Transverse colon (tissue), 3 donors: ENCODE measurements at regions not wholly inside any gene's neighbourhood (a gene's known extent, or its start where the extent isn't known, plus 50 kb on each side); places are given as distances from the start of the nearest gene placed in this dataset.

Experiments used
- EP300 ChIP-seq: sonication (generic); formaldehyde crosslinking; IDR thresholded peaks from one replicate; pipeline ENCODE4 v1.6.1; 2017; ENCODE audit warnings: antibody characterized with exemption, low read depth
- POLR2A ChIP-seq: fragments of 450-650 bp; IDR thresholded peaks from one replicate; pipeline ENCODE4 v1.6.1; 2016; ENCODE audit warnings: antibody characterized with exemption, mild to moderate bottlenecking, moderate library complexity
- TF ChIP-seq, protein P1 (sequence below), 5 experiments: fragments of 200-600 bp in 3 of 5; fragments of 450-650 bp in 2 of 5; sonication (generic) in 3 of 5; IDR thresholded peaks; 1 replicate in 2 of 5; 2 replicates in 3 of 5; pipeline ENCODE4 v1.5.1; 2016 to 2017; ENCODE audit warnings: antibody characterized with exemption in 5 of 5, inconsistent platforms in 3 of 5, mild to moderate bottlenecking in 2 of 5, moderate library complexity in 1 of 5

DNA sequence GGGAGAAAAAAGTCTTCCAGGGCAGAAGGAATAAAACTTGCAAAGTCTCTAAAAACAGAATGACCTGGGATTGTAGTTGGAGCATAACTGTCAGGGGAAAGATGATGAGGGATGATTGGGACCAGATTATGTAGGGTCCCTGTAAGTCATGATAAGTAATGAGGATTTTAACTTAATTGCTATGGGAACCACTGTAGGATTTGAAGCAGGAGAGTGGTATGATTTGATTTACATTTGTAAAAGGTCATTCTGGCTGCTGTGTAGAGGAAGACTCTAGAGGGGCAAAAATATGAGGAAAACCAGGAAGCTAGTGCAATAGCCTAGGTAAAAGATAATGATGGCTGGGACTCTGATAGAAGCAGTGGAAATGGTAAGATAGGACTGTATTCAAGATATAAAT lies 900.2 kb downstream of the DIAPH3 start:
- TF ChIP-seq, protein P1, sequence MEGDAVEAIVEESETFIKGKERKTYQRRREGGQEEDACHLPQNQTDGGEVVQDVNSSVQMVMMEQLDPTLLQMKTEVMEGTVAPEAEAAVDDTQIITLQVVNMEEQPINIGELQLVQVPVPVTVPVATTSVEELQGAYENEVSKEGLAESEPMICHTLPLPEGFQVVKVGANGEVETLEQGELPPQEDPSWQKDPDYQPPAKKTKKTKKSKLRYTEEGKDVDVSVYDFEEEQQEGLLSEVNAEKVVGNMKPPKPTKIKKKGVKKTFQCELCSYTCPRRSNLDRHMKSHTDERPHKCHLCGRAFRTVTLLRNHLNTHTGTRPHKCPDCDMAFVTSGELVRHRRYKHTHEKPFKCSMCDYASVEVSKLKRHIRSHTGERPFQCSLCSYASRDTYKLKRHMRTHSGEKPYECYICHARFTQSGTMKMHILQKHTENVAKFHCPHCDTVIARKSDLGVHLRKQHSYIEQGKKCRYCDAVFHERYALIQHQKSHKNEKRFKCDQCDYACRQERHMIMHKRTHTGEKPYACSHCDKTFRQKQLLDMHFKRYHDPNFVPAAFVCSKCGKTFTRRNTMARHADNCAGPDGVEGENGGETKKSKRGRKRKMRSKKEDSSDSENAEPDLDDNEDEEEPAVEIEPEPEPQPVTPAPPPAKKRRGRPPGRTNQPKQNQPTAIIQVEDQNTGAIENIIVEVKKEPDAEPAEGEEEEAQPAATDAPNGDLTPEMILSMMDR (IDR thresholded peaks at IDR 0.05), result no peak
- TF ChIP-seq POLR2A (no peak), EP300 (no peak)
